Testis (tissue), 2 donors: ENCODE measurements at regions not wholly inside any gene's neighbourhood (a gene's known extent, or its start where the extent isn't known, plus 50 kb on each side); places are given as distances from the start of the nearest gene placed in this dataset.

Source experiments
- DNase-seq: peaks from one replicate; pipeline ENCODE4 v3.0.0-alpha.2; 2019
- H3K27ac ChIP-seq, 2 donors: fragments of 200-600 bp; sonication (generic); one replicate each; pipeline ENCODE4 v1.5.1; 2019
- H3K27me3 ChIP-seq: fragments of 200-600 bp; sonication (generic); one replicate; pipeline ENCODE4 v1.5.1; 2019
- H3K36me3 ChIP-seq: fragments of 200-600 bp; sonication (generic); one replicate; pipeline ENCODE4 v1.5.1; 2017; ENCODE audit warnings: low read depth; ENCODE audit errors: missing control alignments
- H3K4me1 ChIP-seq: fragments of 200-600 bp; sonication (generic); one replicate; pipeline ENCODE4 v1.5.1; 2019
- H3K4me3 ChIP-seq, 2 donors: fragments of 200-600 bp; sonication (generic); one replicate each; pipeline ENCODE4 v1.5.1; 2017 to 2019
- H3K9me3 ChIP-seq: fragments of 200-600 bp; sonication (generic); one replicate; pipeline ENCODE4 v1.5.1; 2017
- CTCF ChIP-seq, 3 experiments: fragments of 450-650 bp in 2 of 3; fragments of 200-600 bp in 1 of 3; sonication (generic) in 1 of 3; IDR thresholded peaks; one replicate each; pipeline ENCODE4 v1.5.1; 2016 to 2019; ENCODE audit warnings: antibody characterized with exemption in 3 of 3, mild to moderate bottlenecking in 2 of 3, moderate library complexity in 1 of 3
- POLR2A ChIP-seq: fragments of 450-650 bp; IDR thresholded peaks from one replicate; pipeline ENCODE4 v1.6.1; 2017; ENCODE audit warnings: antibody characterized with exemption, mild to moderate bottlenecking, moderate library complexity
- WGBS, 2 donors: methylation state at CpG; one replicate each; pipeline ENCODE4 v1.1.5; 2018; 5-methylcytosine and 5-hydroxymethylcytosine counted together
- intact Hi-C: fragments of 100-400 bp; cut with DNase I; formaldehyde crosslinking; loops from one replicate; pipeline ENCODE4 v1.15.1; 2023; ENCODE audit warnings: low total_unique reads

- no peak for TF ChIP-seq CTCF (IDR thresholded peaks at IDR 0.05)
- no peak for TF ChIP-seq POLR2A
- DNase-seq: no peak
- H3K4me3 ChIP-seq: no peak overlapping the region
- no peaks in the 10 kb centered on the region for H3K9me3 ChIP-seq
- 92 to 100% methylated on average over 1 to 2 of the region's 2 CpGs for WGBS, 2 donors
- H3K27me3 ChIP-seq: no peaks in the 10 kb centered on the region
- H3K27ac ChIP-seq: no peak overlapping the region
- intact Hi-C loops: no loop called here
- H3K4me1 ChIP-seq: no peaks in the 10 kb centered on the region
- no peaks in the 10 kb centered on the region for H3K36me3 ChIP-seq
Measured at GRCh38 chr3:184480831-184481230, 80.8 kb upstream of the EPHB3 start.

- H3K9me3 ChIP-seq: no peaks in the 10 kb centered on the region
- intact Hi-C loops: no loop called here
- TF ChIP-seq CTCF (IDR thresholded peaks at IDR 0.05) (no peak), POLR2A (no peak)
- no peaks in the 10 kb centered on the region for H3K36me3 ChIP-seq
- DNase-seq: no peak
- H3K27ac ChIP-seq: no peak overlapping the region
- WGBS, 2 donors: 72 to 74% methylated on average over 7 of the region's 7 CpGs
- no peaks in the 10 kb centered on the region for H3K4me1 ChIP-seq
- no peaks in the 10 kb centered on the region for H3K27me3 ChIP-seq
- no peak overlapping the region for H3K4me3 ChIP-seq
Measured at GRCh38 chr3:184481984-184482671, 79.5 kb upstream of the EPHB3 start.

- no peaks in the 10 kb centered on the region for H3K27me3 ChIP-seq
- no peak overlapping the region for H3K27ac ChIP-seq
- no peaks in the 10 kb centered on the region for H3K36me3 ChIP-seq
- intact Hi-C loops: no loop called here
- H3K9me3 ChIP-seq: no peaks in the 10 kb centered on the region
- no peaks in the 10 kb centered on the region for H3K4me1 ChIP-seq
- TF ChIP-seq POLR2A (no peak), CTCF (IDR thresholded peaks at IDR 0.05) (no peak)
- 43 to 48% methylated on average over 2 of the region's 2 CpGs for WGBS, 2 donors
- no peak for DNase-seq
- no peak overlapping the region for H3K4me3 ChIP-seq
Measured at GRCh38 chr3:184485241-184485640, 76.3 kb upstream of the EPHB3 start.

- Histone ChIP-seq H3K27ac (no peak overlapping the region), H3K4me1 (no peaks in the 10 kb centered on the region), H3K9me3 (no peaks in the 10 kb centered on the region), H3K4me3 (no peak overlapping the region), H3K27me3 (no peaks in the 10 kb centered on the region), H3K36me3 (no peaks in the 10 kb centered on the region)
- 93 to 94% methylated on average over 3 of the region's 3 CpGs for WGBS, 2 donors
- intact Hi-C loops: no loop called here
- no peak for DNase-seq
- no peak for TF ChIP-seq POLR2A
Measured at GRCh38 chr3:184485906-184486305, 75.7 kb upstream of the EPHB3 start.

GRCh38 chr3:184486614-184487013 is 75.0 kb upstream of the EPHB3 start:
- no peaks in the 10 kb centered on the region for H3K9me3 ChIP-seq
- no peaks in the 10 kb centered on the region for H3K27me3 ChIP-seq
- DNase-seq: no peak
- no peak overlapping the region for H3K4me3 ChIP-seq
- TF ChIP-seq CTCF (IDR thresholded peaks at IDR 0.05) (no peak), POLR2A (no peak)
- intact Hi-C loops: no loop called here
- H3K4me1 ChIP-seq: no peaks in the 10 kb centered on the region
- no peaks in the 10 kb centered on the region for H3K36me3 ChIP-seq
- no peak overlapping the region for H3K27ac ChIP-seq
